Liver (tissue), 8 donors: ENCODE measurements at regions not wholly inside any gene's neighbourhood (a gene's known extent, or its start where the extent isn't known, plus 50 kb on each side); places are given as distances from the start of the nearest gene placed in this dataset.

Experiments used
- DNase-seq: peaks from one replicate; pipeline ENCODE4 v3.0.0-alpha.2; 2017; ENCODE audit warnings: low spot score
- H3K27ac ChIP-seq, 2 donors: one replicate each; pipeline ENCODE4 v1.7.0; 2013; ENCODE audit warnings: inconsistent platforms in 2 of 2, low read length in 2 of 2, control low read depth in 1 of 2, low read depth in 1 of 2, mild to moderate bottlenecking in 1 of 2
- H3K27me3 ChIP-seq, 4 donors: one replicate each; pipeline versions ENCODE4 v1.6.1 to v1.7.0; 2013; ENCODE audit warnings: low read length in 3 of 4, inconsistent platforms in 1 of 4, mild to moderate bottlenecking in 1 of 4, moderate library complexity in 1 of 4; ENCODE audit not compliant: control insufficient read depth in 4 of 4, insufficient read depth in 4 of 4
- H3K36me3 ChIP-seq, 4 donors: one replicate each; pipeline versions ENCODE4 v1.6.1 to v1.7.0; 2013; ENCODE audit warnings: low read length in 3 of 4, mild to moderate bottlenecking in 3 of 4, low read depth in 1 of 4, moderate library complexity in 1 of 4; ENCODE audit not compliant: control insufficient read depth in 4 of 4, insufficient read depth in 3 of 4
- H3K4me1 ChIP-seq, 4 donors: one replicate each; pipeline versions ENCODE4 v1.6.1 to v1.7.0; 2013; ENCODE audit warnings: low read length in 3 of 4, mild to moderate bottlenecking in 3 of 4, moderate library complexity in 1 of 4; ENCODE audit not compliant: control insufficient read depth in 4 of 4, insufficient read depth in 4 of 4
- H3K4me3 ChIP-seq, 3 donors: one replicate each; pipeline versions ENCODE4 v1.6.1 to v1.7.0; 2013; ENCODE audit warnings: low read length in 3 of 3, control low read depth in 1 of 3, low read depth in 1 of 3, mild to moderate bottlenecking in 1 of 3
- H3K9ac ChIP-seq, 2 donors: one replicate each; pipeline ENCODE4 v1.7.0; 2013; ENCODE audit warnings: low read length in 2 of 2, mild to moderate bottlenecking in 2 of 2, moderate library complexity in 2 of 2, control low read depth in 1 of 2, low read depth in 1 of 2
- H3K9me3 ChIP-seq, 4 donors: one replicate each; pipeline versions ENCODE4 v1.6.1 to v1.7.0; 2013; ENCODE audit warnings: low read length in 3 of 4; ENCODE audit not compliant: control insufficient read depth in 4 of 4
- CTCF ChIP-seq: fragments of 150-350 bp; IDR thresholded peaks from 2 replicates; pipeline ENCODE4 v1.5.1; 2017; ENCODE audit warnings: improper control_type of control experiment, low read depth, low read length; ENCODE audit not compliant: missing input control
- EGR1 ChIP-seq, 2 donors: IDR thresholded peaks; 2 replicates each; pipeline ENCODE4 v1.6.1; 2016 to 2018; ENCODE audit warnings: antibody characterized with exemption in 2 of 2, low read depth in 2 of 2
- FOXA1 ChIP-seq: IDR thresholded peaks from 2 replicates; pipeline ENCODE4 v1.6.1; 2016; ENCODE audit warnings: antibody characterized with exemption
- FOXA2 ChIP-seq: IDR thresholded peaks from 2 replicates; pipeline ENCODE4 v1.6.1; 2016; ENCODE audit warnings: antibody characterized with exemption
- GABPA ChIP-seq, 2 donors: IDR thresholded peaks in 1 of 2; conservative IDR thresholded peaks in 1 of 2; 2 replicates each; pipeline ENCODE4 v1.6.1; 2016; ENCODE audit warnings: antibody characterized with exemption in 2 of 2, mild to moderate bottlenecking in 1 of 2, moderate library complexity in 1 of 2
- HNF4A ChIP-seq, 2 donors: conservative IDR thresholded peaks; 2 replicates each; pipeline ENCODE4 v1.6.1; 2016; ENCODE audit warnings: antibody characterized with exemption in 2 of 2, mild to moderate bottlenecking in 2 of 2
- HNF4G ChIP-seq: IDR thresholded peaks from 2 replicates; pipeline ENCODE4 v1.6.1; 2016; ENCODE audit warnings: antibody characterized with exemption
- JUND ChIP-seq, 2 donors: IDR thresholded peaks; 2 replicates each; pipeline ENCODE4 v1.6.1; 2016; ENCODE audit warnings: antibody characterized with exemption in 2 of 2
- NR2F2 ChIP-seq: IDR thresholded peaks from 2 replicates; pipeline ENCODE4 v1.6.1; 2016; ENCODE audit warnings: antibody characterized with exemption
- RAD21 ChIP-seq, 2 donors: IDR thresholded peaks; 2 replicates each; pipeline ENCODE4 v1.6.1; 2016; ENCODE audit warnings: antibody characterized with exemption in 2 of 2, mild to moderate bottlenecking in 2 of 2
- RXRA ChIP-seq, 2 donors: IDR thresholded peaks; 2 replicates each; pipeline ENCODE4 v1.6.1; 2017 to 2018; ENCODE audit warnings: antibody characterized with exemption in 2 of 2, mild to moderate bottlenecking in 1 of 2
- SP1 ChIP-seq: IDR thresholded peaks from 2 replicates; pipeline ENCODE4 v1.6.1; 2018; ENCODE audit warnings: antibody characterized with exemption, mild to moderate bottlenecking
- TAF1 ChIP-seq: conservative IDR thresholded peaks from 2 replicates; pipeline ENCODE4 v1.6.1; 2016; ENCODE audit warnings: antibody characterized with exemption, mild to moderate bottlenecking
- YY1 ChIP-seq: IDR thresholded peaks from 2 replicates; pipeline ENCODE4 v1.6.1; 2016; ENCODE audit warnings: antibody characterized with exemption, mild to moderate bottlenecking
- ZBTB33 ChIP-seq: IDR thresholded peaks from 2 replicates; pipeline ENCODE4 v1.6.1; 2016; ENCODE audit warnings: antibody characterized with exemption
- WGBS: extraction: QIAGEN DNeasy Blood & Tissue Kit; methylation state at CpG from one replicate; pipeline ENCODE4 v1.1.7; 2013; 5-methylcytosine and 5-hydroxymethylcytosine counted together
- TF ChIP-seq, protein P1 (sequence below): IDR thresholded peaks from 2 replicates; pipeline ENCODE4 v1.6.1; 2016; ENCODE audit warnings: antibody characterized with exemption
- TF ChIP-seq, protein P2 (sequence below): IDR thresholded peaks from 2 replicates; pipeline ENCODE4 v1.6.1; 2016; ENCODE audit warnings: antibody characterized with exemption
- donor health status: healthy.
- donor health status: healthy.
- donor health status: healthy.
- donor health status: healthy.
- donor health status: healthy.

DNA sequence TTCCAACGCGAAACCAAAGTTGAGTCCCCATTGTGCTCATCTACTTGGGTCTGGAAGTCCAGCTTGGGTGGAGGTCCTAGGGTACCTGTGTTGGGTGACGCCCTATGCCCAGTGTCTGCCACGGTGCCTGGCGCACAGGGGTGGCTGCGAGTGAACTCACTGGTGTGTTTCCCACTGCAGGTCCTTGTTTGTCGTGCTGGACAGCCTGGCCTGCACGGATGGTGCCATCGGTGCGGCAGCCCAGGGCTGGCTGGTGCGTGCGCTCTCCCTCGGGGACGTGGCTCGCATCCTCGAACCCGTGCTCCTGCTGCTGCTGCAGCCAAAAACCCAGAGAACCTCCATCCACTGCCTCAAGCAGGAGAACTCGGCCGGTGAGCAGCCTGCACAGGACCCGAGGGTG, 80.4 kb upstream of the MORC3 start (continued):
- TF ChIP-seq HNF4A (conservative IDR thresholded peaks at IDR 0.05) = no peak

DNA sequence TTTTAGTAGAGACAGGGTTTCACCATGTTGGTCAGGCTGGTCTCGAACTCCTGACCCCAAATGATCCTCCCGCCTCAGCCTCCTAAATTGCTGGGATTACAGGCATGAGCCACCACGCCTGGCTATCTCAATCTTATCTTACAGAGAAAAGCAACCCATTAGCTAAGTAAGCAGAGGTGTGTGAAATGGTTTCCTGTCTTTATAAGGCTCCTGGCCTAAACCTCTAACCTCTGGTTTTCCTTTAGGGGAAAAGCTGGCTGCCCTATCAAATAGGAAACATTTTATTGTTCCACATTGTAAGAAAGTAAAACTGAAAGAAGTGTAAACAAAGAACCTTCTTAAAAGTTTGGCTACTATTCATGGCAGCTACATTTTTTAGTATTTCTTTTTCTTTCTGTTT, 78.3 kb upstream of the MORC3 start:
- peaks cover 0 to 21% (median 11%) of the 10 kb centered on the region in 4 donors for H3K36me3 ChIP-seq

DNA sequence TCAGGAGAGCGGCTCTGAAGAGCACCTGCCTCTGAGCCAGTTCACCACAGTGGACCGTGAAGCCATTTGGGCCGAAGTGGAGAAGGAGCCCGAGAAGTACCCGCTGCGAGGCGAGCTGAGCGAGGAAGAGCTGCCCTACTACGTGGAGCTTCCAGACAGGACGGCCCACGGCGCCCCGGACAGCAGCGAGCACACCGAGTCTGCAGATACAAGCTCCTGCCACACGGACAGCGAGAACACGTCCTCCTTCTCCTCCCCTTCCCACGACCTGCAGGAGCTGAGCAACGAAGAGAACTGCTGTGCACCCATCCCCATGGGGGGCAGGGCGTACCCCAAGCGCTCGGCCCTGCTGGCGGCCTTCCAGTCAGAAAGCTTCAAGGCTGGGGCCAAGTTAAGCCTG, 74.9 kb upstream of the MORC3 start:
- Histone ChIP-seq H3K4me3 (no peak overlapping the region), H3K36me3 (peaks cover 6 to 28% (median 12%) of the 10 kb centered on the region in 4 donors), H3K27me3 (no peaks in the 10 kb centered on the region), H3K27ac (no peak overlapping the region), H3K9ac (no peak overlapping the region), H3K9me3 (no peaks in the 10 kb centered on the region), H3K4me1 (peaks cover 0 to 11% (median 3%) of the 10 kb centered on the region in 4 donors)
- TF ChIP-seq GABPA (IDR thresholded peaks at IDR 0.05 in 1 of 2, conservative IDR thresholded peaks at IDR 0.05 in 1 of 2) (no peak), HNF4A (conservative IDR thresholded peaks at IDR 0.05) (no peak), RAD21 (IDR thresholded peaks at IDR 0.05) (no peak), FOXA1 (no peak), RXRA (IDR thresholded peaks at IDR 0.05) (no peak), FOXA2 (no peak), SP1 (no peak)
- TF ChIP-seq, protein P1, sequence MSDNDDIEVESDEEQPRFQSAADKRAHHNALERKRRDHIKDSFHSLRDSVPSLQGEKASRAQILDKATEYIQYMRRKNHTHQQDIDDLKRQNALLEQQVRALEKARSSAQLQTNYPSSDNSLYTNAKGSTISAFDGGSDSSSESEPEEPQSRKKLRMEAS = no peak
- WGBS = 96% methylated on average over 24 of the region's 24 CpGs
- no peak for DNase-seq

More for the DNA sequence above, 78.3 kb upstream of the MORC3 start:
- Histone ChIP-seq H3K27me3 (no peaks in the 10 kb centered on the region), H3K9me3 (no peaks in the 10 kb centered on the region), H3K4me3 (no peak overlapping the region), H3K4me1 (peaks cover 0 to 11% (median 3%) of the 10 kb centered on the region in 4 donors), H3K27ac (no peak overlapping the region), H3K9ac (no peak overlapping the region)
- TF ChIP-seq NR2F2 = peak; percentile 56
- TF ChIP-seq ZBTB33 = no peak
- 78% methylated on average over 3 of the region's 3 CpGs for WGBS
- DNase-seq = no peak

GRCh38 chr21:36245649-36246048, 74.3 kb upstream of the MORC3 start:
- WGBS = 91% methylated on average over 18 of the region's 18 CpGs
- Histone ChIP-seq H3K4me3 (no peak overlapping the region), H3K4me1 (peaks cover 0 to 11% (median 3%) of the 10 kb centered on the region in 4 donors), H3K27ac (no peak overlapping the region), H3K36me3 (peaks cover 6 to 31% (median 15%) of the 10 kb centered on the region in 4 donors), H3K9ac (no peak overlapping the region), H3K9me3 (no peaks in the 10 kb centered on the region), H3K27me3 (no peaks in the 10 kb centered on the region)
- DNase-seq = no peak
- no peak for TF ChIP-seq HNF4A (conservative IDR thresholded peaks at IDR 0.05)
- TF ChIP-seq, protein P2, sequence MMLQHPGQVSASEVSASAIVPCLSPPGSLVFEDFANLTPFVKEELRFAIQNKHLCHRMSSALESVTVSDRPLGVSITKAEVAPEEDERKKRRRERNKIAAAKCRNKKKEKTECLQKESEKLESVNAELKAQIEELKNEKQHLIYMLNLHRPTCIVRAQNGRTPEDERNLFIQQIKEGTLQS = no peak
- no peak for TF ChIP-seq RXRA (IDR thresholded peaks at IDR 0.05)
- TF ChIP-seq HNF4G = no peak
- no peak for TF ChIP-seq FOXA2
- no peak for TF ChIP-seq JUND (IDR thresholded peaks at IDR 0.05)
- no peak for TF ChIP-seq CTCF
- TF ChIP-seq GABPA (IDR thresholded peaks at IDR 0.05 in 1 of 2, conservative IDR thresholded peaks at IDR 0.05 in 1 of 2) = no peak
- TF ChIP-seq RAD21 (IDR thresholded peaks at IDR 0.05) = no peak
- no peak for TF ChIP-seq FOXA1
- TF ChIP-seq NR2F2 = no peak
- no peak for TF ChIP-seq TAF1
- TF ChIP-seq EGR1 (IDR thresholded peaks at IDR 0.05; ENCODE audit: low read depth in 2 of 2) = no peak
- TF ChIP-seq YY1 = no peak
- TF ChIP-seq SP1 = no peak
- no peak for TF ChIP-seq ZBTB33
